GM19328 (cell line): ENCODE measurements at regions not wholly inside any gene's neighbourhood (a gene's known extent, or its start where the extent isn't known, plus 50 kb on each side); places are given as distances from the start of the nearest gene placed in this dataset.

Experiments
- ATAC-seq: cut with Tn5 transposase; IDR thresholded peaks from one replicate; pipeline ENCODE4 v1.9.1; 2021; ENCODE audit warnings: mild to moderate bottlenecking, moderate library complexity; ENCODE audit not compliant: unreplicated experiment

DNA sequence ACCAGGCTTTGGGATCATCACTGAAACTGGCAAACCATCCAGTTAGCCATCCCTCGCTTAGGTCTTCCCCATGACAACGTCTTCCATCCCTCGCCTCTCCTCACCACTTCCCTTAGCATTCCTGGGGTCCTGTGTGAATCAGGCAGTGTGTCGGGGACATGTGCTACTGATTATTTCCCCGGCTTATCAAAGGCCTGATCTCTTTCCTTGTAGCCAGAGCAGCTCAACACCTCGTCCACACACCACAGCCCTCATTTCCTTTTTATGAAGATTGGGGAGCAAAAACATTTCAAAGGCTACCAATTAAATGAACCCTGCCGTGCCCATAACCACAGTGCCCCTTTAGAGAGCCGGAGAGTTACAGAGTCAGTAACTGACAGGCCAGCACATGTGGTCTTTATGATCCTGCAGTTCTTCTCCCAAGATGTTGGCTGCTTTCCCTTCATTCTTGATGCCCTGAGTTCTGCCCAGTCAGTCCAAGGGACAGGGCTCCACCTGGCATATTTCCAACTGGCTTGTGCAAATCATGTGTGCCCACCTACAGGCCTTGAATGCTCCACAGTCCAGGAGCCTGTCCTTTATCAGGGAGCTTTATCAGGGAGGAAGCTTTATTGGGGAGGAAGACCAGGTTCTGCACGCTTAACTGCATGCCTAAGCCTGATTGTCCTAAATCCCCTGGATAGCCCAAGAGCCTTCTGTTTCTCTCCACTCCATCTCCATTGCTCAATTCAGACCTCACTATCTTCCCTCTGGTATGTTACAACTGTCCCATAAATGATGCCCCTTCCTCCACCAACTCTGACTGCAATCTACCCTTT, 343.1 kb downstream of the CYRIA start:
- ATAC-seq = no peak

DNA sequence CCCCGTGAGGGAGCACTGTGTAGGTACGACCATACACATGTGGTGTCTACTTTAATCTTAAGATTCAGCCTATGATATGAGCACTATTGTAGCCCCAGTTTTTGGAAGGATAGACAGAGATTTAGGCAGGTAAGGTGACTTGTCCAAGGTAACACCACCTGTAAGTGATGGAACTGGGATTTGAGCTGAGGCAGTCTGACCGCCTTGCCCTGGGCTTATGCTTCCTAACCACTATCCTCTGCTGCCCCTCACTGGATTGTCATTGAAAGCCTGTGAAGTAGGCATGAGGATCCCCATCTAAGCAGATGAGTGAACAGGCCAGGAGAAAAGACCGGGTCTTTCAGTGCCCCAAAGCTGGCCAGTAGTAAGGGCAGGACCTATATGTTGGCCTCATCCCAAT, 343.8 kb downstream of the CYRIA start:
- no peak for ATAC-seq

DNA sequence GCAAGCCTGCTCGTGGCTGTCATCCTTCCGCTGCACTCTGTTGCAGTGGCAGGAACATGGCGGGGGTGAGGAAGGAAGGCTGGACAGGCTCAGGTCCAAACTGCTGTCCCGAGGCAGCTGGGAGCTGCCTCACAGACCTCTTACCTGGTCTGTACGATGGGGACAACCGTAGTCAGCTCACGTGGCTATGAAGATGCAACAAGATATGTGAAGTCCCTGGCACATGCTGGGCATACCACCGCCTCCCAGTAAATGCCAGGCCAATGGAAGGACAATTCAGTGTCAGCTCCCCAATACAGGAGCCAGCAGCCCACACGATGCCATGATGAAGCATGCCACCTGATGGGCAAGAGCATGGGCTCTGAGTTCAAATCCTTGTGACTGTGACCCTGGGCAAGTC, 344.4 kb downstream of the CYRIA start:
- no peak for ATAC-seq

DNA sequence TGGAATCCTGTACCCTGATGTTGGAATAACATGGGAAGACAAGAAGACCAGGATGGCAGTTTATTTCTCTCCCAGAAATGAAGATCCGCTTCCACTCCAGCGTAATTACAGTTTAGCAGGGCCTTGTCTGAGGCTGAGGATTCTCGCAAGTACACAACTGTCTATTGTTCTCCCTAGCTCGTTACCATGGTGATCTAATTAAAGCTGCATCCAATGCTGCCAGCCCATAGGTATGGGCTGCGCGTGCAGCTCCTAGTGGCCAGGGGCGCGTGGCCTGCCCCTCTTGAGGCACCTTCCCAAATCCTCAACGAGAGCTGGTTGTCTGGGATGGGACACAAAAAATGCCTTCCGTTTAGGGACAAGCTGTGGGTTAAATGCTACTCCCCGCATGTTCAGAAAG, 344.9 kb downstream of the CYRIA start:
- ATAC-seq = no peak

DNA sequence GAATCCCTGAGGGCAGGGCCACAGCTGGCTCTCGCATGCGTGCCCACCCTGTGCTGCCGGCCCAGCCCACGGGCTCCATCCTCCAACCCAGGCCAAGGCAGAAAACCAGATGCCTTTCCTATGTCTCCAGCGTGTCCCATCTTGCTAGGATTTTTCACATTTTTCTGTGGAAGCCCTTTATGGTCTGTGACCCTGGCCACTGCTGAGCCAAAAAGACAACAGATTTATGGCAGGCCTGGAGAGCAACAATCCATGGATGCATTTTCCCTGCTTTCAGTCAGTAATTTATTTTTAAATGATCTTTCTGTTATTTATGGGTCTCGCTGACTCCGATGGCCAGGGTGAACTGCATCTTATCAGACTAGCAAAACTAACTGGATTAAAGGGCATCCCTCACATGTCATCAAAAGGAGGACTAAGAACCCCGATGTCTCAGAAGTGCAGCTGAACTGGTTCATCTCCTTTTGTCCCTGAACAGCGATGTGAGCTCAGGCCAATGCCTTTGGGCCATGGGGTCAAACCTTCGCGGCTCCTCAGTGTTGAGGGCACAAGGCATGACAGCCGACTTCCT, 346.0 kb downstream of the CYRIA start:
- no peak for ATAC-seq

DNA sequence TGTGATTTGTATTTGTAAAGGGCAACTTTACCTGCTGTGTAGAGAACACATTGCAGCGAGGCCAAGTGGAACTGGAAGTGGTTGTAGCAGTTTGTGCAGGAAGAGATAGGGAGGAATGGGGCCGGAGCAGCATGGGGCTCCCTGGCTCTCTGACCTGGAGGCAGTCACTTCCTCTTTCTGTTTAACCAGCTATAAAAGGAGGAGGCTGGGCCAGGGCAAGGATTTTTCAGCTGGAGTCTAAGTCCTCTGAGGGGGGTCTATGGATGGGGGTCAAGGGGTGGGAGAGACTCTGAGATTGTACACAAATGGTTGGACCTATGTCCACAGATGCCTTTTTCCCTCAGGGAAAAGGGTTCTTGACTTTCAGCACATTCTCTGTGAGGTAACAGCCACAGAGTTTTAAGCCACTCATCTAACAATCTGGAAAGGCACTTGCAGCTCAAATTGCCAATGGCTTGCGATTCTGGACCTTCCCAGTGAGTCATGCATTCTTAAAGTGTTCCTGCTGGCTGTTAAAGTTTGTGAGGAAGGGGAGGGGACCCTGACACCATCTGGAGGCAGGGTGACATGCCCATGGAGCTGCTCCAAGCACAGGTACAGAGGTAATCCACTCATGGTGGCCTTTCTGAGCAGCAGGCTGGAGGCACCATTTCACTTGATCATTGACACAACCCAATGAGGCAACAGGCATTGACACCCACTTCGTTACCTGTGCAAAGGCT, 347.0 kb downstream of the CYRIA start:
- ATAC-seq = no peak

DNA sequence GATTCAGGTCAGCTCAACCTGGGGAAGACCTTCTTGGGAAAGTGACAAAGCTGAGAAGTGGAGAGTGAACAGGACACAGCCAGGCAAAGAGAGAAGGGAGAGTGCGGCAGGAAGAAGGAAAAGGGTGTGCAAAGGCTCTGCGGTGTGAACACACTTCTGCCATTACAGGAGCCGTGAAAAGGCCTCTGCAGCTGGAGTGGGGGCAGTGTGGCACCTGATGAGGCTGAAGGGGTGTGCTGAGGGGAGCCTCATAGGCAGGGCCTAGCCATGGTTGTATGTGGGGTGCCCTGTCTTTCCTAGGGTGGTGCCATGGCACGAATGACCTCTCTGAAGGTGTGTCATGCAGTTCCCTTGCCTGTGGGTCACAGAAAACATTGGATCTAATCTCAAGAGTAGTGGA, 347.6 kb downstream of the CYRIA start:
- ATAC-seq = no peak

DNA sequence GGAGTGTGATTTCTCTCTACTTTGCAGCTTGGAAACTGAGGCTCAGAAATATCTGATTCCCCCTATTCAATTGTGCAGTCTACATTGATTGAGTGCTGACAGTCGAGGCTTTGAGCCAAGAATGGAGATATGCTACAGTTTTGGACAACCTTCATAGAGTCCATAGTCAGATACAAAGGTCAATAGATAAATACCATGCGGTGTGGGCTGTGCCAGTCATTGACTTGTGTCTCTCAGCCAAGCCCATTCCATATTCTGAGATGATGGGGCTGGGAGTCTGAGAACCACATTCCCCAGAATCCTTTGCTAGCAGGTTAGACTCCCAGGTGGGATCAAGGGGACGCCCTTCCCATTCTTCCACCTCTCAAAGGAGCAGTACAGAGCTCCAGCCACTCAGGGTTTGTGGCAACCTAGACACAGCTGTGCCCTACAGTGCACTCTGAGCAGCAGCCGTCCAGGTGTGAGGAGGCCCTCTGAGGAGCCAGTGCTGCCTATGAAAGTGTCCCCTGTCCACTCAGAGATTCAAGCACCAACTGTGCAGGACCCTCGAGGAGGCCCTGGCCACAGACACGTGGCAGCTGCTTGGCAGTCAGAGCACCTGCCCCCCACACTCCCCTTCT, 348.3 kb downstream of the CYRIA start:
- no peak for ATAC-seq

DNA sequence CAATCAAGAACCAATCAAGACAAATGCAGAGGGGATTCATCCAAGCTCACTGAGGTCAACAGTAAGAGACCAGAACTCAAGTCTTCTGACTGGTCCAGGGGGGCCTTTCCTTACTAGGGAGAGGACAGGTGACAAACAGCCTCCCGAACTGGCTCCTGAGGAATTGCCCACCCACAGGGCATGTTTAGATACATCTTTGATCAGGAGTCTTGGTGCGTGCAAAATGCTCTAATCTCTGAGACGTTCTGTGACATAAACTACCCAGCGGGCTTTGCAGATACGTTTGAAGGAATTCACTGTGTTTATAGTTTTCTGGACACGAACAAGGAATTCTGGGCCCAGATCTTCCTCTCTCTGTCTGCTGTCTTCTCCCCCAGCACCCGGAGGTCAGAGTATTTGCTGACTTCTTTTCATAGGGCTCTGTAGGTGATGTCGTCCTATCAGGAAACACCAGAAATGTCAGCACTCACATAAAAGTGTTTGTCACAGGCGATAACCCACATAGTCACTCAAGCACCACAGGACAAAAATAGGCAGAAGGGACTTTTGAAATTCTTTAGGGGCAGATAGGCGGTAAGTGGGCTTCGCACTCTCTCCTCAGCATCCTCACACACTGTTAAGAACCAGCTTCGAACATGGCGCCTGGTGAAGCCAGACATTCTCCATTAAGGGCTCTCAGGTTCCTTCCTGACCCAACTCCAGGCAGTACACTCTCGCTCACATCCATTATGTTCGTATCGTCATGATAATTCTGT, 349.0 kb downstream of the CYRIA start:
- no peak for ATAC-seq

DNA sequence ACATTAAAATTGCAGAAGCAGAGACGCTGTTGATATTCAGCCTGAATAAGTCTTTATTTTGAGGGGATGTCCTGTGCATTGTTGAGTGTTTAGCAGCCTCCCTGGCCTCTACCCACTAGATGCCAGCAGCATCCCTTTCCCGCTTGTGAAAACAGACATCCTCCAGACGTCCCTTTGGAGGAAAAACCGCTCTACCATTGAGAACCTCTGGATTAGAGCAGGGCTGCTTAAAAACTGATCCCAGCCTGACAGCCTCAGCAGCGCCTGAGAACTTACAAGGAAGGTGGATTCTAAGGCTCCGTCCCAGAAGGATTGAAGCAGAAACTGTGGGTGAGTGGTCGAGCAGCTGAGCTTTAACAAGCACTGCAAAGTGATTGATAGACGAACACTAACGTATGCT, 349.7 kb downstream of the CYRIA start:
- no peak for ATAC-seq

DNA sequence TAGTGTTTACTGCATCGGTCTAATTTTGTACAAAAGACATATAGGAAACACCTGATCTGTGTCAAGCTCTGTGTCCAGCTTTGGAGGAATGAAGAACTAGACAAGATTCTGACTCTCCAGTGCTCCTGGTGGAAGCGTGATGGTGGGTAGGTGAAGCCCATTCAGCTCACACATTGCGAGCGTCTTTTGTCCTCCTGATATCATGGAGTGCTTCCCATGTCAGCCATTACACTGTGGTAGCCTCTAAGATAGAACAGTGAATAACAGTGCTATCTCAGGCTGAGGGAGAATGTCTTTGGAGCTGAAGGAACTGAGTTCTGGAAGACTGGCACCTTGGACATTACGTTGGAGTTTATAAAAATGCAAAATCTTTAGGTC, 350.2 kb downstream of the CYRIA start:
- no peak for ATAC-seq

DNA sequence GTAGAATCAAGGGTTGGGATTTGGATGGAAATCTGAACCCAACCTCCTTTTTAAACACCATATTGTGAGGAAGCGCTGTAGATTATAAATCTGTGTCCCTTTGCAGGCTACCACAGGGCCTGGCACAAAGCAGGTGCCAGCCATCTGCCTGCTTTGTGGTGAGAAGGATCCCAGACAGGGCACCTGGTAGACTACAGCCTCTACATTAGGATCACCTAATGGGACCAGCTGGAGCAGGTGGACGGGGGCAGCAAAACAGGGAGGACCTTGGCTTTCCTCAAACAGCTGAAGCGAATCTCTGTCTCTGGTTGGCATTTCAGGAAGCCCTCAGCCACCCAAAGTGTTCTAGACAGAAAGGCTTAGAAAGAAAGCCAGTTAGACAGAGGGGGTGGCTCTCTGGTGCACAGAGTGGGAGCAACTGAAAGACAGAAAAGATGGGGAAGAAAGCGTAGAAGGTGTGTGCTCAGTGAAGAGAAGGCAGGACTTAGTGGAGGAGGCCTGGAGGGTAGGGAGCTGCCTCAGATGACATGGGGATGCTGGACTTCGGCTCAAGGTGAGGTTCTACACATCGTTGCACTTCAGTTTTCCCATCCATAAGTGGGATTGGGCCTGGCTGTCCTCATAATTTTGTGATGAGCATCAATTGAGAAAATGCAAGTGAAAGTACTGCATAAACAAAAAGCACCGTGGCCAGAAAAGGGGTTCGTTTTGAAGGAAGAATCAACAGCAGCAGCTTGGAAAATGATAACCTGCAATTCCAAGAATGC, 350.8 kb downstream of the CYRIA start:
- ATAC-seq = no peak

DNA sequence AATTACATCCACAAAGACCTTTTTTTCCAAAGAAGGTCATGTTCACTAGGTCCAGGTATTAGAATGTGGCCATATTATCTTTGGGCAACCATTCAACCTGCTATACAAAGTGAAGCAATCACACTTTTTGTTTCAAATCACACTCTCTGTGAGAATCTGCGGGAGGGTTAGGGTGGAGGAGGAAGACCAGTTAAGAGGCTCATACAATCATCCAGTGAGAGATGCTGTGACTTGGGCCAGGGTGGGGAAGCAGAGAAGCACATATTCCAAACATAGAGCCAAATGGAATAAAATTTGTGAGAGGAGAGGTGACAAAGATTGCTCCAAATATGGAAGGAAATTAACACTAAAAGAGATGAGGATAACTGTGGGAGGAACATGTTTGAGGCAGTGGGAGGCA, 351.6 kb downstream of the CYRIA start:
- no peak for ATAC-seq

DNA sequence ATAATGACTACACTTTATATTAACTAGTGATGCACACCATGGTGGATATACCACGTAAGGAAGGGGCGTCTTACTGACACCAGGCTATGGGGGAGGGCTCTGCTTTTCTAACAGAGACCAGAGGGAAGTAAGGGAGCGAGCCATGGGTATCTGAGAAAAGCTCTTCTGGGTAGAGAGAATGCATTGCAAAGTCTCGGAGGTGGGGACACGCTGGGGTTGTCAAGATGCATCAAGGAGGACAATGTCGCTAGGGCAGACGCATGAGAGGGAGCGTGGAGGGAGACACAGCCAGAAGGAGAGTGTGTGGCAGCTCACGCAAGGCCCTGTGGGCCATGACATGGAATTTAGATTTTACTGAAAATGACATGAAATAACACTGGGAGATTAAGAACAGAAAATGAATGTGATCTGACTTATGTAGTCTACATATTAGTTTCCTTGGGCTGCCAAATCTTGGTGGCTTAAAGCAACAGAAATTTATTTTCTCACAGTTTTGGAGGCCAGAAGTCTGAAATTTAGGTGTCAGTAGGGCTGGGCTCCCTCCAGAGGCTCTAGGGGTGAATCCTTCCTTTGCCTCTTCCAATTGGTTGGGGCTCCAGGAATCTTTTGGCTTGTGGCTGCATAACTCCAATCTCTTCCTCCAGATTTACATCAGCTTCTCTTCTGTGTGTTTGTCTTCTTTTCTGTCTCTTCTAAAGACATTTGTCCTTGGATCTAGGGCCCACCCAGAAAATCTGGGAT, 352.2 kb downstream of the CYRIA start:
- no peak for ATAC-seq

DNA sequence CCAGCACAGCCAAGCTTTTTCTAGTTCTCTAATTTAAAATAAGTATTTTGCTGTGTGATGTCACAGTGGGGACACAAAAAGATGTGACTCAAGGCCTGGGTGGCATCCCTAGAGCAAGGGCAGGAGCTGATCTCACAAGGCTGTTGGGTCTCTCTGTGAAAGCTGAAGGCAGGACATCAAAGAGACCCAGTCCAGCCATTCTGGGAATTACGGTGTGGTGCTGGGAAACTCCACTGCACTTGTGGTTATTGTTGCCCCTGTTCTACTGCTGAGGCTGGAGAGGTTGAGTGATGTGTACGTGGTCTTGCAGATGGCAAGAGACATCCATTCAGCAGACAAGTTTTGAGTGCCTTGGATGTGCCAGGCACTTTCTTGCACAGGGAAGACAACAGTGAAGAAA, 352.9 kb downstream of the CYRIA start:
- no peak for ATAC-seq

DNA sequence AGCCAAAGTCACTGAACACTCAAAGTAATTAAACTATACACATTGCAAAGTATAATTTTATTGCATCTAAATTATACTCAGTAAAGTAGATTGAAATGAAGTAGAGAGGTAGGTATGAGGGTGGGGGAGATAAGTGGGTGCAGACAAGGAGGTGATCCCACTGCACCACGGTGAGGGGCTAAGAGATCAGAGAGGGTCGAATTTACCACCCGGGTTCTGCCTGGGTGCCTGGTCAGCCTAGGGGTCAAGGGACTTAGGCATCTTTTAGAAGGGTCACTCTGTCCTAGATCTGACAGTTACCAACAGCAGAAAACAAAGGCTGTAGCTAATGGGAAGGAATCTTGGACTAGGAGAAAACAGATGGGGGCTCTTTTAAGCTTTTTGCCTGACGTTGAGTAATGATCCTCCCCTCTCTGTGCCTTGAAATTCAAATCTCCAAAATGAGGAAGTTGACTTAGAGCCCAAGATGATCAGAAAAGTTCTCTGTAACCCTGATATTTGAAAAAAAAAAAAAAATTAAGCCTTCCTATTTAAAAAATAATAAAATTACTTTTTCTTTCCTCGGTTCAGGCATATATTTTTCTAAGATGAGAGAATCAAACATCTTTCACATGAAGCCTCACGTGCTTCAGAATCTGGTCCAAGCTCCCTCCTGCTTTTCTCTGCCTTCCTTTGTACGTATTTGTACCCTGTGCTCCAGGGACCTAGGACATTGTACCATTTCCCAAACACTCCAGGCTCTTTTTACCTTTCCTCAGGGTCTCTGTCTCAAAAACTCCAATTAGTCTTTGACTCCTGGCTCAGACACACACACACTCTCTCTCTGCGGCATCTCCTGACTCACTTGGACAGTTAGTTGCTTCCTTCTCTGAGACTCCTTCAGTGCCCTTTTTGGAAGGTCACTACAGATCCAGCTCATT, 353.9 kb downstream of the CYRIA start:
- no peak for ATAC-seq

DNA sequence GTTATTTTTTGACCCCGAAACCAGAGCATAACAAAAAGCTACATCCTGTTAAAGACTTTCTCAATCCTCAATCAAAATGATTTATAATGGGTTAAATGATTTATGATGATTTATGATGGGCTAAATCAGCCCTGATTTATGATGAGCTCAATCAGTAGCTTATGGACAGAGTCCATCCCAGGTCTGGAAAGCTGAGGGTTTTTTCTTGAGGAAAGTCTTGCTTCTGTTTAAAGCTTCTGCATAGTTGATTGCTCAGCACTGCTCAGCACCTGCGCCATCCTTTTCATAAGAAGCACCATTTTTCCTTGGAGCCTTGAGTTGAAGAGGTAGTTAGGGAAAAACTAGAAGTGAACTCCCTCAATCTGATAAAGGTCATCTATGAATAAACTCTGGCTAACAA, 356.8 kb downstream of the CYRIA start:
- no peak for ATAC-seq

DNA sequence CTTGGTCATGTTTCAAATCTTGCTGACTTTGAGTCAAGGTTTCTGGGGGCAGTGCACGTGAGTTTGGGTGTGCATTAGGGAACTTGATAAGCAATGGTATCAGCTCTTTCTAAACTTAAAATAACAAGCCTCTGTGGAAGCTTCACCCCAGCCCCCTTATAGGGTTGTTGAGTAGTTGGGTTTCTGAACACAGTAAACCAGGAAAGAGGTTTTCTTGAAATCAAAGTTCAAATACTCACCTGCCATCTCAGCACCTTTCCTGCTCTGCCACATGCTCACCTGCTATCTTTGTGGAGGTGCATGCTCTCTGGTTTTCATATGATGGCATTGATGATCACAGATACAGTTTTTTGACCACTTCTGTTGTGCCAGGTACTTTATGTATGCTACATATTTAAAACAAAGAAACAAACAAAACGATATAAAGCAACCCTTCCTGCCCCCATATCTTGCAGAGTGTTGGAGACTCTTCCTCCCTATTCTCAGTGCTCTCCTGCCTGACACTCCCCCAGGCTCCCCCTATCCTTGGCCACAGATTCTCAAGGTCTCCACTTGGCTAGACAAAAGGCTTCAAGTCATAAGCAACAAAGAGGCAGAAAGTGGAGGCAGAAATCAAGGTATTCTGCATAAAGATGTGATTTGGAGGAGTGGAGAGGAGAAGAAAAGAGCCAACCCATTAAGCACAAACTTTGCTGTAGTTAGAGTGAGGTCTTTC, 360.6 kb downstream of the CYRIA start:
- ATAC-seq = no peak
